OCI-LY3 (cell line): ENCODE measurements at regions not wholly inside any gene's neighbourhood (a gene's known extent, or its start where the extent isn't known, plus 50 kb on each side); places are given as distances from the start of the nearest gene placed in this dataset.

Experiments
- H2AFZ ChIP-seq: fragments of 200-600, 300-600 bp; shearing (Covaris generic); 2 replicates; pipeline ENCODE4 v1.6.0; 2014; ENCODE audit warnings: antibody characterized with exemption, low read depth, low read length
- H3K27ac ChIP-seq: fragments of 200-600, 300-600 bp; sonication (generic); 2 replicates; pipeline ENCODE4 v1.5.1; 2014; ENCODE audit warnings: mild to moderate bottlenecking, low read length, moderate library complexity, mixed read lengths
- H3K27me3 ChIP-seq: fragments of 200-600, 300-600 bp; sonication (generic); 2 replicates; pipeline ENCODE4 v1.6.1; 2014; ENCODE audit warnings: low read depth, low read length, mixed read lengths
- H3K36me3 ChIP-seq: fragments of 200-600, 300-600 bp; sonication (generic); replicated peaks from 2 replicates; pipeline ENCODE3; 2014; ENCODE audit warnings: low read depth, low read length, mixed read lengths
- H3K4me1 ChIP-seq: fragments of 300-600, 200-600 bp; sonication (generic); 2 replicates; pipeline ENCODE4 v1.6.1; 2014; ENCODE audit warnings: low read length, mixed read lengths
- H3K4me2 ChIP-seq: fragments of 200-600, 300-600 bp; sonication (generic); 2 replicates; pipeline ENCODE4 v1.6.1; 2014; ENCODE audit warnings: low read length, mixed read lengths
- H3K4me3 ChIP-seq: fragments of 300-600, 200-600 bp; sonication (generic); 2 replicates; pipeline ENCODE4 v1.5.1; 2014; ENCODE audit warnings: antibody characterized with exemption, mild to moderate bottlenecking, low read length, moderate library complexity
- H3K79me2 ChIP-seq: fragments of 300-600, 200-600 bp; shearing (Covaris generic); 2 replicates; pipeline ENCODE4 v1.6.1; 2014; ENCODE audit warnings: mild to moderate bottlenecking, low read length, mixed read lengths
- H3K9ac ChIP-seq: fragments of 300-600, 200-600 bp; shearing (Covaris generic); 2 replicates; pipeline ENCODE4 v1.6.0; 2014; ENCODE audit warnings: mild to moderate bottlenecking, low read length, moderate library complexity
- H3K9me3 ChIP-seq: fragments of 200-600, 300-600 bp; shearing (Covaris generic); 2 replicates; pipeline ENCODE4 v1.6.1; 2014; ENCODE audit warnings: low read length, mixed read lengths; ENCODE audit not compliant: insufficient read depth
- H4K20me1 ChIP-seq: fragments of 200-600, 300-600 bp; sonication (generic); 2 replicates; pipeline ENCODE4 v1.6.1; 2016; ENCODE audit warnings: low read length, mixed read lengths; ENCODE audit not compliant: insufficient read depth
- EZH2phosphoT487 ChIP-seq: fragments of 200-600 bp; shearing (Covaris generic); IDR thresholded peaks from 2 replicates; pipeline ENCODE4 v1.6.1; 2018; ENCODE audit warnings: antibody characterized with exemption, mixed run types, low read depth
- TF ChIP-seq, protein P1 (sequence below): fragments of 200-600, 300-600 bp; sonication (generic); IDR thresholded peaks from 2 replicates; pipeline ENCODE4 v1.5.1; 2014; ENCODE audit warnings: antibody characterized with exemption, low read length, low read depth

DNA sequence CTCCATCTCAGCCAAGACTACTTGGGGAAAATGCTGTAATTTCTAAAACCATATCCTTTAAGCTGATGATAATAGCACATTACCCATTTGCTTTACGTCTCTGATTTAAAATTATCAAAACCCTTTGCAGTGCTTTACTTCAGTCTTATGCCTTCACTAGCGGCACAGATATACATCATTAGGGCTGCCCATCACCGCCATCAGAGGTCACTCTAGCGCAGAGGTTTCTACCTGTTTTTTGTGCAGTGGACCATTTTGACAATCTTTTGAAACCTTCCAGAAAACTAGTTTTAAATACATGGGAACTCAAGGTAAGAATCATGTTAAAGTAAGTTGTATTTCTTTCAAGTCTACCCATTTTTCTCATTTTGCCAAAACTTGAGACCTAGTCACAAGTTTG lies 592.5 kb downstream of the PPARGC1A start:
- no peak overlapping the region for H3K27ac ChIP-seq
- H3K9ac ChIP-seq, result no peak overlapping the region
- H3K36me3 ChIP-seq, result no peaks in the 10 kb centered on the region
- no peak overlapping the region for H2AFZ ChIP-seq
- H3K4me1 ChIP-seq, result no peaks in the 10 kb centered on the region
- H3K9me3 ChIP-seq, result no peaks in the 10 kb centered on the region
- H4K20me1 ChIP-seq, result no peaks in the 10 kb centered on the region
- H3K27me3 ChIP-seq, result no peaks in the 10 kb centered on the region
- H3K79me2 ChIP-seq, result no peaks in the 10 kb centered on the region
- H3K4me2 ChIP-seq, result no peak overlapping the region
- H3K4me3 ChIP-seq, result no peak overlapping the region
- TF ChIP-seq, protein P1, sequence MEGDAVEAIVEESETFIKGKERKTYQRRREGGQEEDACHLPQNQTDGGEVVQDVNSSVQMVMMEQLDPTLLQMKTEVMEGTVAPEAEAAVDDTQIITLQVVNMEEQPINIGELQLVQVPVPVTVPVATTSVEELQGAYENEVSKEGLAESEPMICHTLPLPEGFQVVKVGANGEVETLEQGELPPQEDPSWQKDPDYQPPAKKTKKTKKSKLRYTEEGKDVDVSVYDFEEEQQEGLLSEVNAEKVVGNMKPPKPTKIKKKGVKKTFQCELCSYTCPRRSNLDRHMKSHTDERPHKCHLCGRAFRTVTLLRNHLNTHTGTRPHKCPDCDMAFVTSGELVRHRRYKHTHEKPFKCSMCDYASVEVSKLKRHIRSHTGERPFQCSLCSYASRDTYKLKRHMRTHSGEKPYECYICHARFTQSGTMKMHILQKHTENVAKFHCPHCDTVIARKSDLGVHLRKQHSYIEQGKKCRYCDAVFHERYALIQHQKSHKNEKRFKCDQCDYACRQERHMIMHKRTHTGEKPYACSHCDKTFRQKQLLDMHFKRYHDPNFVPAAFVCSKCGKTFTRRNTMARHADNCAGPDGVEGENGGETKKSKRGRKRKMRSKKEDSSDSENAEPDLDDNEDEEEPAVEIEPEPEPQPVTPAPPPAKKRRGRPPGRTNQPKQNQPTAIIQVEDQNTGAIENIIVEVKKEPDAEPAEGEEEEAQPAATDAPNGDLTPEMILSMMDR, result no peak
- TF ChIP-seq EZH2phosphoT487, result no peak

DNA sequence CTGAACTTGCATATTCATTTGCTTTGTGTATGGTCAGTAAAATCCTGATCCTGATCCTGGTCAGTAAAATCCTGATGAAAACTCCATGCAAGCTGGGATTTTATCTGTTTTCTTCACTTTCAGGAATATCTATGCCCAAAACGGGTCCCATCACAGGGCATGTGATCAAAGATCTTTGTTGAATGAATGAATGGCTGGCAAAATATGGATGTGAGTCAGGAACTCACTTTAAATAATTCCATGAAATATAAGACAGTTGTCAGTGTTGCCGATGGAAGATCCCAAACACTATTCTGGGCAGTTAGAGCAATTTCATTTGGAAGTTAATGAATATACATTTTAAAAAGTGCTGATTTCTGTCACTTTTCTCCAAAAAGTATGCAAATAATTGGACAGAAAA lies 598.4 kb downstream of the GBA3 start:
- Histone ChIP-seq H3K27ac (no peak overlapping the region), H2AFZ (no peak overlapping the region)

GRCh38 chr4:23290656-23291055 lies 597.9 kb downstream of the GBA3 start:
- no peak for TF ChIP-seq EZH2phosphoT487
- TF ChIP-seq, protein P1, result no peak
- Histone ChIP-seq H2AFZ (no peak overlapping the region), H3K4me3 (no peak overlapping the region), H4K20me1 (no peaks in the 10 kb centered on the region), H3K4me2 (no peak overlapping the region), H3K79me2 (no peaks in the 10 kb centered on the region), H3K27ac (no peak overlapping the region), H3K9ac (no peak overlapping the region), H3K36me3 (no peaks in the 10 kb centered on the region), H3K4me1 (no peaks in the 10 kb centered on the region), H3K9me3 (no peaks in the 10 kb centered on the region), H3K27me3 (no peaks in the 10 kb centered on the region)

More for the DNA sequence above, 598.4 kb downstream of the GBA3 start:
- no peak overlapping the region for H3K9ac ChIP-seq
- no peaks in the 10 kb centered on the region for H3K27me3 ChIP-seq
- no peaks in the 10 kb centered on the region for H3K79me2 ChIP-seq
- TF ChIP-seq, protein P1, result no peak
- no peak for TF ChIP-seq EZH2phosphoT487
- no peaks in the 10 kb centered on the region for H3K9me3 ChIP-seq
- no peaks in the 10 kb centered on the region for H3K4me1 ChIP-seq
- H3K4me2 ChIP-seq, result no peak overlapping the region
- H4K20me1 ChIP-seq, result no peaks in the 10 kb centered on the region
- H3K36me3 ChIP-seq, result no peaks in the 10 kb centered on the region
- H3K4me3 ChIP-seq, result no peak overlapping the region

GRCh38 chr4:23279377-23279986 lies 586.7 kb downstream of the GBA3 start:
- Histone ChIP-seq H3K79me2 (no peaks in the 10 kb centered on the region), H3K27me3 (no peaks in the 10 kb centered on the region), H4K20me1 (no peaks in the 10 kb centered on the region), H3K4me1 (no peaks in the 10 kb centered on the region), H3K9ac (no peak overlapping the region), H3K4me3 (no peak overlapping the region), H3K27ac (no peak overlapping the region), H3K4me2 (no peak overlapping the region), H2AFZ (no peak overlapping the region), H3K36me3 (no peaks in the 10 kb centered on the region), H3K9me3 (no peaks in the 10 kb centered on the region)
- TF ChIP-seq, protein P1, result no peak
- no peak for TF ChIP-seq EZH2phosphoT487
